SJCRH30 (cell line): ENCODE measurements at regions not wholly inside any gene's neighbourhood (a gene's known extent, or its start where the extent isn't known, plus 50 kb on each side); places are given as distances from the start of the nearest gene placed in this dataset.

Experiments used
- DNase-seq, 2 experiments: peaks; one replicate each; pipeline ENCODE4 v3.0.0-alpha.2; 2015 to 2020
- H3K27ac ChIP-seq: fragments of 250-450 bp; sonication (Bioruptor Pico); 2 replicates; pipeline ENCODE4 v1.5.1; 2020; ENCODE audit warnings: mild to moderate bottlenecking, moderate library complexity
- H3K27me3 ChIP-seq: fragments of 250-450 bp; sonication (Bioruptor Pico); 2 replicates; pipeline ENCODE4 v1.5.1; 2020; ENCODE audit warnings: mild to moderate bottlenecking, moderate library complexity
- H3K36me3 ChIP-seq: fragments of 250-450 bp; sonication (Bioruptor Pico); 2 replicates; pipeline ENCODE4 v1.5.1; 2020; ENCODE audit warnings: mild to moderate bottlenecking, moderate library complexity
- H3K4me1 ChIP-seq: fragments of 250-450 bp; sonication (Bioruptor Pico); 2 replicates; pipeline ENCODE4 v1.5.1; 2020; ENCODE audit warnings: mild to moderate bottlenecking, moderate library complexity
- H3K4me3 ChIP-seq: fragments of 250-450 bp; sonication (Bioruptor Pico); 2 replicates; pipeline ENCODE4 v1.5.1; 2020; ENCODE audit warnings: mild to moderate bottlenecking, moderate library complexity
- H3K9me3 ChIP-seq: fragments of 250-450 bp; sonication (Bioruptor Pico); replicated peaks from 2 replicates; pipeline ENCODE4 v1.5.1; 2020; ENCODE audit warnings: mild to moderate bottlenecking, moderate library complexity

DNA sequence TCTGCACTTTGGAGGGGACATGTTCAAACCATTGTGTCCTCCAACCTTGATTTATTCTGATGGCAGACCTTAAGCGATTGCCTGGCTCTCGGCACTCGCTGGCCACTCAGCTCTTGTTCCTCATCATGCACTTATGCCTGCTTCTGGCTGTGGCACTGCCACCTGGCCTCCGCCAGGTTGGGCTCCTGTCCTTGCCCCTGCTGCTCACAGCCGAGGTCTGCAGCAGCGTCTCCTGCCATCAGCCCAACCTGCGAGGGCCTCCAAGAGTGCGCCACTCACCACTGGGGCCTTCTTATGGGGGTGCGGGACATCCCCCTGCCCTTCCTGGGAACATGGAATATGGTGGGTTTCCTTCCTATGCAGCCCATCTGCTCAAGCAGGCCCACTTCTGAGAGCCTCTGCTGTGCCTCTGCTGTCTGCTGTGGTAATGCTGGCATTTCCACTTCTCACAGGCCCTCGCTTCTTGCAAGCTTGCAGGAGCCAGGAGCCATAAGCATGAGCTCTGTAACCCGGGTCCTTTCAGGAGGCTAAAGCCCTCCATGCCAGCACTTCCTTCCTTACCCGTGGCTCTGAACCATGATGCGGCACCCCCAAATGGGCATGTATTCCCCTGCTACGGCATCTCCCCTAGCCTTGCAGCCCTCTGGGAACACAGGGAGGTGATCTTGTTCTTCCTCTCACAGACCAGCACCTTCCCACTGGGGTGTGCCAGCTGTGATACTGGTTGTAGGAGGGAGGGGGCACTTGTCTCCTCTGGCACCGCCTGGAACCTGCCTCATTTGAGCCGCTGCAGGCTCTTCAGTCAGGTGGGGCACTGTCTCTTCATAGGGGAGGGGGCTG is 58.6 kb upstream of the HS6ST1 start:
- H3K9me3 ChIP-seq = no peaks in the 10 kb centered on the region
- peaks cover 57% of the 10 kb centered on the region for H3K4me1 ChIP-seq
- no peaks in the 10 kb centered on the region for H3K36me3 ChIP-seq
- no peak for DNase-seq
- H3K27me3 ChIP-seq = no peaks in the 10 kb centered on the region
- no peak overlapping the region for H3K27ac ChIP-seq
- no peak overlapping the region for H3K4me3 ChIP-seq

GRCh38 chr2:128378231-128379020 is 59.8 kb upstream of the HS6ST1 start:
- peak in 1 of 2 experiments; percentile 2 for DNase-seq
- no peak overlapping the region for H3K4me3 ChIP-seq
- peaks cover 56% of the 10 kb centered on the region for H3K4me1 ChIP-seq
- H3K9me3 ChIP-seq = no peaks in the 10 kb centered on the region
- H3K27ac ChIP-seq = peak overlapping the region; percentile 16; the same call in 1 of the 2 replicates
- H3K36me3 ChIP-seq = no peaks in the 10 kb centered on the region
- H3K27me3 ChIP-seq = no peaks in the 10 kb centered on the region

GRCh38 chr2:128379021-128380015 is 60.6 kb upstream of the HS6ST1 start:
- Histone ChIP-seq H3K27ac (peak overlapping the region; percentile 16; the same call in 1 of the 2 replicates), H3K36me3 (no peaks in the 10 kb centered on the region), H3K9me3 (no peaks in the 10 kb centered on the region), H3K27me3 (no peaks in the 10 kb centered on the region), H3K4me1 (peaks cover 47% of the 10 kb centered on the region), H3K4me3 (no peak overlapping the region)
- DNase-seq = peak; percentile 44 to 46

GRCh38 chr2:128380061-128380889 is 61.6 kb upstream of the HS6ST1 start:
- no peaks in the 10 kb centered on the region for H3K27me3 ChIP-seq
- no peak overlapping the region for H3K4me3 ChIP-seq
- peaks cover 40% of the 10 kb centered on the region for H3K4me1 ChIP-seq
- H3K27ac ChIP-seq = no peak overlapping the region
- H3K36me3 ChIP-seq = no peaks in the 10 kb centered on the region
- no peak for DNase-seq
- H3K9me3 ChIP-seq = no peaks in the 10 kb centered on the region

GRCh38 chr2:128380961-128381938 is 62.6 kb upstream of the HS6ST1 start:
- H3K27me3 ChIP-seq = no peaks in the 10 kb centered on the region
- DNase-seq = peak; percentile 50 to 61

DNA sequence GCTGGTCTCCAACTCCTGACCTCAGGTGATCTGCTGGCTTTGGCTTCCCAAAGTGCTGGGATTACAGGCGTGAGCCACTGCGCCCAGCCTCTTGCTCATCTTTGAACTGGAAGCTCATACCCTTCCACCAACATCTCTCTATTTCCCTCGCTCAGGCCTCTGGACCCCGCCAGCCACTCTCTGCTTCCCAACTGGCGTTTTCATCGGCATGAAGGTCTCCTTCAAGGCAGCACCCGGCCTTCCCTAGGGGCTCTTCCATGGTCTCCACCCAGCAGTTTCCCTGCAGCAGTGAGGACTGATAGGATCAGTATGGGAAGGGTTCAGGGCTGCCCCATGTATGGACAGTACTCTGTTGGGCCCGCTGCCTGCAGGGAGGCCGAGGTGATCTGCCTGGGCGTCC is 65.8 kb upstream of the HS6ST1 start:
- no peaks in the 10 kb centered on the region for H3K36me3 ChIP-seq
- DNase-seq = no peak
- H3K27me3 ChIP-seq = no peaks in the 10 kb centered on the region
- peaks cover 21% of the 10 kb centered on the region for H3K4me1 ChIP-seq
- H3K4me3 ChIP-seq = no peak overlapping the region
- H3K27ac ChIP-seq = no peak overlapping the region
- H3K9me3 ChIP-seq = no peaks in the 10 kb centered on the region

More at GRCh38 chr2:128380961-128381938, 62.6 kb upstream of the HS6ST1 start:
- no peaks in the 10 kb centered on the region for H3K36me3 ChIP-seq
- no peaks in the 10 kb centered on the region for H3K9me3 ChIP-seq
- H3K4me3 ChIP-seq = no peak overlapping the region
- peak overlapping the region; percentile 65 for H3K27ac ChIP-seq
- H3K4me1 ChIP-seq = peaks cover 31% of the 10 kb centered on the region

- Histone ChIP-seq H3K27me3 (no peaks in the 10 kb centered on the region), H3K9me3 (no peaks in the 10 kb centered on the region), H3K27ac (no peak overlapping the region), H3K4me3 (no peak overlapping the region), H3K36me3 (no peaks in the 10 kb centered on the region), H3K4me1 (peaks cover 18% of the 10 kb centered on the region)
- no peak for DNase-seq
Observed at GRCh38 chr2:128384956-128385355, 66.3 kb upstream of the HS6ST1 start.

- Histone ChIP-seq H3K27ac (no peak overlapping the region), H3K9me3 (no peaks in the 10 kb centered on the region), H3K27me3 (no peaks in the 10 kb centered on the region), H3K36me3 (no peaks in the 10 kb centered on the region), H3K4me3 (no peak overlapping the region), H3K4me1 (peaks cover 18% of the 10 kb centered on the region)
- no peak for DNase-seq
Observed at GRCh38 chr2:128385365-128385764, 66.7 kb upstream of the HS6ST1 start.

- Histone ChIP-seq H3K36me3 (no peaks in the 10 kb centered on the region), H3K9me3 (no peaks in the 10 kb centered on the region), H3K4me3 (no peak overlapping the region), H3K4me1 (peaks cover 13% of the 10 kb centered on the region), H3K27me3 (no peaks in the 10 kb centered on the region), H3K27ac (no peak overlapping the region)
- no peak for DNase-seq
Observed at GRCh38 chr2:128386066-128386465, 67.4 kb upstream of the HS6ST1 start.

- H3K4me3 ChIP-seq = no peak overlapping the region
- no peak for DNase-seq
Observed at GRCh38 chr2:128388499-128388941, 69.9 kb upstream of the HS6ST1 start.

GRCh38 chr2:128389388-128390086 is 70.9 kb upstream of the HS6ST1 start:
- Histone ChIP-seq H3K4me3 (no peak overlapping the region), H3K27ac (no peak overlapping the region), H3K4me1 (no peaks in the 10 kb centered on the region), H3K27me3 (no peaks in the 10 kb centered on the region), H3K9me3 (no peaks in the 10 kb centered on the region), H3K36me3 (no peaks in the 10 kb centered on the region)
- DNase-seq = no peak

More at GRCh38 chr2:128388499-128388941, 69.9 kb upstream of the HS6ST1 start:
- Histone ChIP-seq H3K9me3 (no peaks in the 10 kb centered on the region), H3K27me3 (no peaks in the 10 kb centered on the region), H3K4me1 (no peaks in the 10 kb centered on the region), H3K36me3 (no peaks in the 10 kb centered on the region), H3K27ac (no peak overlapping the region)

- H3K4me1 ChIP-seq = peaks cover 3% of the 10 kb centered on the region
- H3K27me3 ChIP-seq = no peaks in the 10 kb centered on the region
- H3K36me3 ChIP-seq = no peaks in the 10 kb centered on the region
- H3K27ac ChIP-seq = no peak overlapping the region
- H3K4me3 ChIP-seq = no peak overlapping the region
- no peaks in the 10 kb centered on the region for H3K9me3 ChIP-seq
- no peak for DNase-seq
Observed at GRCh38 chr2:128390256-128390990, 71.8 kb upstream of the HS6ST1 start.
